ENCODE measurements at regions not wholly inside any gene's neighbourhood (a gene's known extent, or its start where the extent isn't known, plus 50 kb on each side); places are given as distances from the start of the nearest gene placed in this dataset.

GRCh38 chr12:126404293-126404881 lies 1339.2 kb downstream of the AACS start:
- TF ChIP-seq CTCF (conservative IDR thresholded peaks at IDR 0.05; ENCODE audit: low read length) = no peak
- no peak for TF ChIP-seq EZH2phosphoT487 (IDR thresholded peaks at IDR 0.05; ENCODE audit: borderline replicate concordance, low read depth, low read length)
